KMS-11 (cell line): ENCODE measurements at regions not wholly inside any gene's neighbourhood (a gene's known extent, or its start where the extent isn't known, plus 50 kb on each side); places are given as distances from the start of the nearest gene placed in this dataset.

Experiments used
- H2AFZ ChIP-seq: fragments of 200-600 bp; sonication (generic); 2 replicates; pipeline ENCODE4 v1.6.1; 2016; ENCODE audit warnings: antibody characterized with exemption, mixed run types, low read depth
- H3K27ac ChIP-seq: fragments of 200-600 bp; sonication (generic); 2 replicates; pipeline ENCODE4 v1.6.1; 2016; ENCODE audit warnings: mild to moderate bottlenecking, mixed run types
- H3K27me3 ChIP-seq: fragments of 200-600 bp; sonication (generic); 2 replicates; pipeline ENCODE4 v1.6.1; 2017; ENCODE audit warnings: mild to moderate bottlenecking, low read depth, mixed run types, moderate library complexity; ENCODE audit not compliant: insufficient read depth
- H3K36me3 ChIP-seq: fragments of 200-600 bp; sonication (generic); 2 replicates; pipeline ENCODE4 v1.6.1; 2017; ENCODE audit warnings: mild to moderate bottlenecking, mixed run types; ENCODE audit not compliant: insufficient read depth
- H3K4me1 ChIP-seq: fragments of 200-600 bp; sonication (generic); 2 replicates; pipeline ENCODE4 v1.6.1; 2016; ENCODE audit warnings: mild to moderate bottlenecking, low read depth, mixed run types; ENCODE audit not compliant: poor library complexity, severe bottlenecking
- H3K4me2 ChIP-seq: fragments of 200-600 bp; sonication (generic); 2 replicates; pipeline ENCODE4 v1.7.0; 2016; ENCODE audit warnings: mild to moderate bottlenecking, mixed run types
- H3K4me3 ChIP-seq: fragments of 200-600 bp; sonication (generic); IDR thresholded peaks from 2 replicates; pipeline ENCODE4 v1.6.1; 2017; ENCODE audit warnings: low read depth, low read length, mixed read lengths; ENCODE audit not compliant: insufficient read depth
- H3K79me2 ChIP-seq: fragments of 200-600 bp; sonication (generic); 2 replicates; pipeline ENCODE4 v1.6.1; 2016; ENCODE audit warnings: low read depth, mixed run types; ENCODE audit not compliant: insufficient read depth
- H3K9ac ChIP-seq: fragments of 200-600 bp; sonication (generic); 2 replicates; pipeline ENCODE4 v1.6.1; 2016; ENCODE audit warnings: mild to moderate bottlenecking, mixed run types
- H4K20me1 ChIP-seq: fragments of 200-600 bp; sonication (generic); 2 replicates; pipeline ENCODE4 v1.6.1; 2016; ENCODE audit warnings: mild to moderate bottlenecking, mixed run types; ENCODE audit not compliant: insufficient read depth
- CTCF ChIP-seq: fragments of 200-600 bp; sonication (generic); conservative IDR thresholded peaks from 2 replicates; pipeline ENCODE4 v1.6.1; 2017; ENCODE audit warnings: low read depth, mild to moderate bottlenecking, antibody characterized with exemption, low read length, moderate library complexity, mixed read lengths

- no peaks in the 10 kb centered on the region for H3K79me2 ChIP-seq
- TF ChIP-seq CTCF: no peak
- no peaks in the 10 kb centered on the region for H3K36me3 ChIP-seq
- H2AFZ ChIP-seq: no peak overlapping the region
- H3K9ac ChIP-seq: no peak overlapping the region
- H3K4me1 ChIP-seq: no peaks in the 10 kb centered on the region
- no peaks in the 10 kb centered on the region for H3K27me3 ChIP-seq
- no peaks in the 10 kb centered on the region for H4K20me1 ChIP-seq
- no peak overlapping the region for H3K4me3 ChIP-seq
- H3K27ac ChIP-seq: no peak overlapping the region
- H3K4me2 ChIP-seq: no peak overlapping the region
Measured at GRCh38 chr10:123474700-123475099, 191.5 kb upstream of the GPR26 start.

DNA sequence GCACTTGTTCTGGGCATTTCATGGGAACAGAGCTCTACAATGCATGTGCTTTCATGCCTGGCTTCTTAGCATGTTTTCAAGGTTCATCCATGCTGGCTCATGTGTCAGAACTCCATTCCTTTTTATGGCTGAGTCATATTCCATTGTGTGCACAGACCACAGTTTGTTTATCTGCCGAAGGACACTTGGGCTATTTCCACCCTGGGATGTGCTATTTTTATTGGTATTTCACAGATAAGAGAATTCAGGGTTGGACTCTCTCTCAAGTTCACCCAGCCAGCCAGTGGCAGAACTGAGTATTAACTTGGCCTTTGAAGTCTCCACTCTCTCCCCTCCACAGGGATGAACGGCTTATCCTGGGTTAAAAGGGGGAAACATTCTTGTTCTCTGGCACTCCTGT, 190.7 kb upstream of the GPR26 start:
- Histone ChIP-seq H4K20me1 (no peaks in the 10 kb centered on the region), H3K27me3 (no peaks in the 10 kb centered on the region), H3K36me3 (no peaks in the 10 kb centered on the region), H3K9ac (no peak overlapping the region), H2AFZ (no peak overlapping the region), H3K27ac (no peak overlapping the region), H3K4me2 (no peak overlapping the region), H3K79me2 (no peaks in the 10 kb centered on the region), H3K4me3 (no peak overlapping the region), H3K4me1 (peaks cover 4% of the 10 kb centered on the region)
- TF ChIP-seq CTCF: no peak

- TF ChIP-seq CTCF: no peak
- Histone ChIP-seq H3K27ac (no peak overlapping the region), H3K4me3 (no peak overlapping the region), H3K9ac (no peak overlapping the region), H3K4me2 (no peak overlapping the region), H4K20me1 (no peaks in the 10 kb centered on the region), H3K4me1 (peaks cover 4% of the 10 kb centered on the region), H3K36me3 (no peaks in the 10 kb centered on the region), H3K79me2 (no peaks in the 10 kb centered on the region), H3K27me3 (no peaks in the 10 kb centered on the region), H2AFZ (no peak overlapping the region)
Measured at GRCh38 chr10:123478116-123478515, 188.0 kb upstream of the GPR26 start.

DNA sequence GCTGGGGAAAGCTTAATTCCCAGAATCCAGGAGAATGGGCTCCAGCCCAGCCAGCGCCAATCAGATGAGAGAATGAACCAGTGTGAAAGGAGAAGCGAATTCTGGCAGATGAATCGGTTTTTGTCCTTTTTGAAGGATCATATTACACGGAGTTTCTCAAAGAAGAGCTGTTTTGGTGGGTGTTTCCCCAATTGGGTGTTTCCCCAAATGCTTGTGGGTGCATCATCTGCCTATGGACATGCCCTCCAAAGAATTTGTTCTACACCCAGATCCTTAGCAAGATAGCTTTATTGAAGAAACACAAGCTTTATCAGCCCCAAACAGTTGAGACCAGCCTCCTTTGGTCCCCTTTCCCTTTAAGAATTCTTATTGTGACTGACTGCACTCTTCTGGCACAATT, 186.5 kb upstream of the GPR26 start:
- H3K27ac ChIP-seq: no peak overlapping the region
- no peaks in the 10 kb centered on the region for H3K27me3 ChIP-seq
- no peaks in the 10 kb centered on the region for H4K20me1 ChIP-seq
- H3K36me3 ChIP-seq: no peaks in the 10 kb centered on the region
- no peak overlapping the region for H3K9ac ChIP-seq
- TF ChIP-seq CTCF: no peak
- no peak overlapping the region for H3K4me3 ChIP-seq
- no peaks in the 10 kb centered on the region for H3K79me2 ChIP-seq
- no peak overlapping the region for H2AFZ ChIP-seq
- no peak overlapping the region for H3K4me2 ChIP-seq
- peaks cover 4% of the 10 kb centered on the region for H3K4me1 ChIP-seq

DNA sequence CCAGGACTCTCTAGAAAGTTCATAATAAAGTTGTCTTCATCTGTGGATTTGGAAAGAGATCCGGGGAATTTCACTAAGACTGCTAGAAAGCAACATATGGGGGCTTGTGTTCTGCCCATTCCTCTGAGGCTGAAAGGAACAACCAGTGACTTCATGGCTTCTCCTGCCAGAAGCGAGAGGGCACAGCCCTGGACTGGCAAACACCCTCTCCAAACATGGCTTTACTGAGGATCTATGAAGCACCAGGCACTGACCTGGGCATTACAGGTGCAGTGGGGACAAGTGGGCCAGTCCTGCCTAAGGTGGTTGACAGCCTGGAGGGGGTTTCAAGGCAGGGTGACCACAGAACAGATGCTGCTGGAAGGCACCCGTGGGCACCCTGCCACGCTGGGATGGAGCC, 185.8 kb upstream of the GPR26 start:
- no peaks in the 10 kb centered on the region for H3K79me2 ChIP-seq
- H3K4me1 ChIP-seq: peaks cover 4% of the 10 kb centered on the region
- no peak overlapping the region for H3K27ac ChIP-seq
- TF ChIP-seq CTCF: no peak
- H4K20me1 ChIP-seq: no peaks in the 10 kb centered on the region
- H2AFZ ChIP-seq: no peak overlapping the region
- H3K9ac ChIP-seq: no peak overlapping the region
- H3K4me3 ChIP-seq: no peak overlapping the region
- no peaks in the 10 kb centered on the region for H3K27me3 ChIP-seq
- no peak overlapping the region for H3K4me2 ChIP-seq
- H3K36me3 ChIP-seq: no peaks in the 10 kb centered on the region
